H1 (cell line): ENCODE measurements at regions not wholly inside any gene's neighbourhood (a gene's known extent, or its start where the extent isn't known, plus 50 kb on each side); places are given as distances from the start of the nearest gene placed in this dataset.

Experiments
- ASH2L ChIP-seq: fragments of 200-600, 300-600 bp; sonication (generic); IDR thresholded peaks from one replicate; pipeline ENCODE4 v1.7.1; 2017; ENCODE audit warnings: low read length
- CEBPB ChIP-seq: IDR thresholded peaks from 2 replicates; pipeline ENCODE4 v1.6.1; 2012; ENCODE audit warnings: low read depth, low read length
- CTCF ChIP-seq, 3 experiments: IDR thresholded peaks; 1 replicate in 2 of 3; 2 replicates in 1 of 3; pipeline versions ENCODE4 v1.5.1 to v1.6.1; 2011; ENCODE audit warnings: low read length in 3 of 3, mild to moderate bottlenecking in 3 of 3, inconsistent platforms in 2 of 3, low read depth in 1 of 3, moderate library complexity in 1 of 3; ENCODE audit not compliant: insufficient read depth in 1 of 3; ENCODE audit errors: control extremely low read depth in 1 of 3
- EP300 ChIP-seq, 2 experiments: IDR thresholded peaks; 1 replicate in 1 of 2; 2 replicates in 1 of 2; pipeline ENCODE4 v1.6.1; 2011 to 2012; ENCODE audit warnings: low read depth in 2 of 2, low read length in 2 of 2, mild to moderate bottlenecking in 2 of 2, borderline replicate concordance in 1 of 2, inconsistent platforms in 1 of 2, moderate library complexity in 1 of 2
- EZH2 ChIP-seq: fragments of 200-600 bp; sonication (generic); IDR thresholded peaks from 2 replicates; pipeline ENCODE4 v1.7.1; 2012; ENCODE audit warnings: low read depth, mild to moderate bottlenecking, moderate library complexity, low read length, inconsistent platforms; ENCODE audit not compliant: severe bottlenecking
- GTF2F1 ChIP-seq: IDR thresholded peaks from 2 replicates; pipeline ENCODE4 v1.6.1; 2012; ENCODE audit warnings: low read depth, low read length, improper control_type of control experiment, borderline replicate concordance
- JUND ChIP-seq: IDR thresholded peaks from 2 replicates; pipeline ENCODE4 v1.6.1; 2011; ENCODE audit warnings: mild to moderate bottlenecking, improper control_type of control experiment, low read length
- MAFK ChIP-seq: IDR thresholded peaks from 2 replicates; pipeline ENCODE4 v1.6.1; 2012; ENCODE audit warnings: low read depth, mild to moderate bottlenecking, improper control_type of control experiment, low read length
- MAX ChIP-seq: IDR thresholded peaks from 2 replicates; pipeline ENCODE4 v1.6.1; 2012; ENCODE audit warnings: inconsistent platforms
- PHF8 ChIP-seq: fragments of 200-600 bp; sonication (generic); conservative IDR thresholded peaks from 2 replicates; pipeline ENCODE4 v1.7.1; 2012; ENCODE audit warnings: low read depth, mild to moderate bottlenecking, inconsistent platforms, low read length, moderate library complexity
- POLR2A ChIP-seq, 2 experiments: IDR thresholded peaks; 1 replicate in 1 of 2; 2 replicates in 1 of 2; pipeline ENCODE4 v1.6.1; 2011; ENCODE audit warnings: low read depth in 2 of 2, low read length in 2 of 2, mild to moderate bottlenecking in 2 of 2; ENCODE audit errors: control extremely low read depth in 1 of 2
- RAD21 ChIP-seq, 2 experiments: IDR thresholded peaks in 1 of 2; conservative IDR thresholded peaks in 1 of 2; 2 replicates each; pipeline ENCODE4 v1.6.1; 2011; ENCODE audit warnings: low read depth in 2 of 2, low read length in 2 of 2, improper control_type of control experiment in 1 of 2, inconsistent platforms in 1 of 2, mild to moderate bottlenecking in 1 of 2, moderate library complexity in 1 of 2
- RFX5 ChIP-seq: IDR thresholded peaks from 2 replicates; pipeline ENCODE4 v1.6.1; 2011; ENCODE audit warnings: low read depth, low read length, improper control_type of control experiment, borderline replicate concordance
- SP2 ChIP-seq: IDR thresholded peaks from 2 replicates; pipeline ENCODE4 v1.6.1; 2012; ENCODE audit warnings: mild to moderate bottlenecking, low read length, inconsistent platforms

- TF ChIP-seq POLR2A (IDR thresholded peaks at IDR 0.05; ENCODE audit: control extremely low read depth in 1 of 2, low read depth in 2 of 2, low read length in 2 of 2) (no peak), SP2 (no peak), RAD21 (IDR thresholded peaks at IDR 0.05 in 1 of 2, conservative IDR thresholded peaks at IDR 0.05 in 1 of 2; ENCODE audit: low read depth in 2 of 2, low read length in 2 of 2) (no peak), GTF2F1 (no peak), JUND (no peak), EZH2 (no peak), MAFK (no peak), RFX5 (no peak), CTCF (IDR thresholded peaks at IDR 0.05; ENCODE audit: control extremely low read depth in 1 of 3, insufficient read depth in 1 of 3, low read depth in 1 of 3, low read length in 3 of 3) (no peak), MAX (no peak), ASH2L (no peak), CEBPB (no peak), PHF8 (no peak), EP300 (IDR thresholded peaks at IDR 0.05; ENCODE audit: borderline replicate concordance in 1 of 2, low read depth in 2 of 2, low read length in 2 of 2) (no peak)
Measured at GRCh38 chr1:82323144-82323841, 522.6 kb downstream of the ADGRL2 start.
